ENCODE measurements at regions not wholly inside any gene's neighbourhood (a gene's known extent, or its start where the extent isn't known, plus 50 kb on each side); places are given as distances from the start of the nearest gene placed in this dataset.

- Histone ChIP-seq H3K9me3 (ENCODE audit: insufficient read depth, low read depth) (no peaks in the 10 kb centered on the region), H3K79me2 (ENCODE audit: low read depth) (no peaks in the 10 kb centered on the region), H2AFZ (no peak overlapping the region), H4K20me1 (ENCODE audit: insufficient read depth) (0 out of 2 replicates have a peak, but pooled peaks cover 4% of the 10 kb centered on the region), H3K27me3 (ENCODE audit: insufficient read depth, low read depth) (no peaks in the 10 kb centered on the region), H3K4me2 (no peak overlapping the region), H3K36me3 (ENCODE audit: low read depth) (no peaks in the 10 kb centered on the region), H3K9me2 (ENCODE audit: insufficient read depth) (no peaks in the 10 kb centered on the region), H3K4me1 (replicated peaks; ENCODE audit: insufficient read depth) (no peaks in the 10 kb centered on the region), H3F3A (ENCODE audit: insufficient read depth, low read depth) (no peaks in the 10 kb centered on the region), H3K27ac (no peak overlapping the region), H3K4me3 (no peak overlapping the region)
- TF ChIP-seq EZH2 (IDR thresholded peaks at IDR 0.05; ENCODE audit: low read depth): no peak
- TF ChIP-seq, protein P1, sequence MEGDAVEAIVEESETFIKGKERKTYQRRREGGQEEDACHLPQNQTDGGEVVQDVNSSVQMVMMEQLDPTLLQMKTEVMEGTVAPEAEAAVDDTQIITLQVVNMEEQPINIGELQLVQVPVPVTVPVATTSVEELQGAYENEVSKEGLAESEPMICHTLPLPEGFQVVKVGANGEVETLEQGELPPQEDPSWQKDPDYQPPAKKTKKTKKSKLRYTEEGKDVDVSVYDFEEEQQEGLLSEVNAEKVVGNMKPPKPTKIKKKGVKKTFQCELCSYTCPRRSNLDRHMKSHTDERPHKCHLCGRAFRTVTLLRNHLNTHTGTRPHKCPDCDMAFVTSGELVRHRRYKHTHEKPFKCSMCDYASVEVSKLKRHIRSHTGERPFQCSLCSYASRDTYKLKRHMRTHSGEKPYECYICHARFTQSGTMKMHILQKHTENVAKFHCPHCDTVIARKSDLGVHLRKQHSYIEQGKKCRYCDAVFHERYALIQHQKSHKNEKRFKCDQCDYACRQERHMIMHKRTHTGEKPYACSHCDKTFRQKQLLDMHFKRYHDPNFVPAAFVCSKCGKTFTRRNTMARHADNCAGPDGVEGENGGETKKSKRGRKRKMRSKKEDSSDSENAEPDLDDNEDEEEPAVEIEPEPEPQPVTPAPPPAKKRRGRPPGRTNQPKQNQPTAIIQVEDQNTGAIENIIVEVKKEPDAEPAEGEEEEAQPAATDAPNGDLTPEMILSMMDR (conservative IDR thresholded peaks at IDR 0.05): no peak
- no peak for DNase-seq
- intact Hi-C loops (cut with micrococcal nuclease; ENCODE audit: unreplicated experiment): no loop called here
- CTCF ChIA-PET: no interaction called here
- BruUV-seq (replicated peaks): no TSS peak
- POLR2A ChIA-PET (ENCODE audit: unreplicated experiment): no interaction called here
Measured at GRCh38 chr1:201706109-201706508, 122.8 kb upstream of the IPO9 start.

GRCh38 chr1:201707027-201707426 is 121.9 kb upstream of the IPO9 start:
- H3K27me3 ChIP-seq (ENCODE audit: insufficient read depth, low read depth): no peaks in the 10 kb centered on the region
- no peak for DNase-seq
- intact Hi-C loops (cut with micrococcal nuclease; ENCODE audit: unreplicated experiment): no loop called here
- ChIA-PET CTCF (no interaction called here), POLR2A (ENCODE audit: unreplicated experiment) (no interaction called here)
- no peaks in the 10 kb centered on the region for H3K9me3 ChIP-seq (ENCODE audit: insufficient read depth, low read depth)
- no TSS peak for BruUV-seq (replicated peaks)
- H3K36me3 ChIP-seq (ENCODE audit: low read depth): no peaks in the 10 kb centered on the region
- H3K4me2 ChIP-seq: no peak overlapping the region
- peaks cover 2% of the 10 kb centered on the region for H3K4me1 ChIP-seq (replicated peaks; ENCODE audit: insufficient read depth)
- H3K4me3 ChIP-seq: no peak overlapping the region
- H4K20me1 ChIP-seq (ENCODE audit: insufficient read depth): 0 out of 2 replicates have a peak, but pooled peaks cover 4% of the 10 kb centered on the region
- H3K79me2 ChIP-seq (ENCODE audit: low read depth): no peaks in the 10 kb centered on the region
- H3F3A ChIP-seq (ENCODE audit: insufficient read depth, low read depth): no peaks in the 10 kb centered on the region
- H2AFZ ChIP-seq: no peak overlapping the region
- TF ChIP-seq, protein P1 (conservative IDR thresholded peaks at IDR 0.05): no peak
- TF ChIP-seq EZH2 (IDR thresholded peaks at IDR 0.05; ENCODE audit: low read depth): no peak
- no peak overlapping the region for H3K27ac ChIP-seq
- H3K9me2 ChIP-seq (ENCODE audit: insufficient read depth): no peaks in the 10 kb centered on the region

DNA sequence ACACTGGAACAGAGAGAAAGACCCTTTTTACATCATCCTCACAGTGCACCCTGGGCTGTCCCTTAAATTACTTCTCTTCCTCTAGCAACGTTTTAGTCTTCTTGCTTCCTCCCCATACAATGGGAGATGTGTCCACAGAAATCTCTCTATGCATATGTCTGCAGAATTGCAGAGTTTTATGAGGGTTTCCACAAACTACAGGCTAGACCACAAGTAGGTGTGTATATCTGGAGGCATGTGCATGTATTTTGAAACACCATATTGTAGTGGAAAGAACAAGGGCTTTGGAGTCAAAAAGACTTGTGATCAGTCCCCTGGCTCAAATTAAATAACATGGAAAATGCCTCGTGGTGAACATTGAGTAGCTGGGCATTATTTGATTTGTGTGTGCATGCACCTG is 121.3 kb upstream of the IPO9 start:
- H3K9me3 ChIP-seq (ENCODE audit: insufficient read depth, low read depth): no peaks in the 10 kb centered on the region
- peaks cover 8% of the 10 kb centered on the region for H3K4me1 ChIP-seq (replicated peaks; ENCODE audit: insufficient read depth)
- peaks cover 3% of the 10 kb centered on the region; the same call in 1 of the 2 replicates for H3F3A ChIP-seq (ENCODE audit: insufficient read depth, low read depth)
- no TSS peak for BruUV-seq (replicated peaks)
- H3K27ac ChIP-seq: no peak overlapping the region
- no peak overlapping the region for H3K4me3 ChIP-seq
- intact Hi-C loops (cut with micrococcal nuclease; ENCODE audit: unreplicated experiment): no loop called here
- H2AFZ ChIP-seq: no peak overlapping the region
- no peaks in the 10 kb centered on the region for H3K36me3 ChIP-seq (ENCODE audit: low read depth)
- ChIA-PET CTCF (interaction anchor here (0.6 to 2.0 kb wide), 5 partner anchors 76 to 187 kb away, joined by 3 to 8 read pairs (median 6); no protein-coding TSS in a partner anchor), POLR2A (ENCODE audit: unreplicated experiment) (no interaction called here)
- H4K20me1 ChIP-seq (ENCODE audit: insufficient read depth): 0 out of 2 replicates have a peak, but pooled peaks cover 4% of the 10 kb centered on the region
- DNase-seq: no peak
- no peaks in the 10 kb centered on the region for H3K27me3 ChIP-seq (ENCODE audit: insufficient read depth, low read depth)
- no peaks in the 10 kb centered on the region for H3K9me2 ChIP-seq (ENCODE audit: insufficient read depth)
- no peak overlapping the region for H3K4me2 ChIP-seq
- no peaks in the 10 kb centered on the region for H3K79me2 ChIP-seq (ENCODE audit: low read depth)
- TF ChIP-seq, protein P1 (conservative IDR thresholded peaks at IDR 0.05): no peak
